Neural cell (in vitro differentiated cells): ENCODE measurements at regions not wholly inside any gene's neighbourhood (a gene's known extent, or its start where the extent isn't known, plus 50 kb on each side); places are given as distances from the start of the nearest gene placed in this dataset.

ENCODE experiments used
- H2AFZ ChIP-seq: fragments of 200-600, 300-800 bp; sonication (generic), shearing (Covaris generic); 2 replicates; pipeline ENCODE4 v1.6.0; 2014; ENCODE audit warnings: low read depth, mild to moderate bottlenecking, antibody characterized with exemption, low read length, moderate library complexity
- H3F3A ChIP-seq: fragments of 200-600 bp; shearing (Covaris generic); 2 replicates; pipeline ENCODE4 v1.6.1; 2016; ENCODE audit warnings: mild to moderate bottlenecking, moderate library complexity, mixed read lengths, antibody characterized with exemption, low read length; ENCODE audit not compliant: insufficient read depth, poor library complexity, severe bottlenecking
- H3K27ac ChIP-seq: fragments of 200-600, 300-800 bp; sonication (generic), shearing (Covaris generic); 2 replicates; pipeline ENCODE4 v1.5.1; 2014; ENCODE audit warnings: mild to moderate bottlenecking, low read length, moderate library complexity
- H3K27me3 ChIP-seq: fragments of 300-800, 200-600 bp; sonication (generic), shearing (Covaris generic); 2 replicates; pipeline ENCODE4 v1.6.0; 2014; ENCODE audit warnings: mild to moderate bottlenecking, low read depth, low read length, moderate library complexity; ENCODE audit not compliant: insufficient read depth
- H3K36me3 ChIP-seq: fragments of 300-800, 200-600 bp; sonication (generic), shearing (Covaris generic); 2 replicates; pipeline ENCODE4 v1.5.1; 2014; ENCODE audit warnings: mild to moderate bottlenecking, antibody characterized with exemption, low read length, moderate library complexity; ENCODE audit not compliant: insufficient read depth
- H3K4me2 ChIP-seq: fragments of 300-800, 200-600 bp; sonication (generic), shearing (Covaris generic); 2 replicates; pipeline ENCODE4 v1.6.0; 2014; ENCODE audit warnings: mild to moderate bottlenecking, low read length
- H3K4me3 ChIP-seq: fragments of 300-800, 200-600 bp; sonication (generic), shearing (Covaris generic); 2 replicates; pipeline ENCODE4 v1.5.1; 2014; ENCODE audit warnings: mild to moderate bottlenecking, low read length, moderate library complexity
- H3K79me2 ChIP-seq: fragments of 200-600 bp; shearing (Covaris generic); replicated peaks from 2 replicates; pipeline ENCODE4 v1.6.0; 2014; ENCODE audit warnings: mild to moderate bottlenecking, low read length, moderate library complexity; ENCODE audit not compliant: insufficient read depth
- H3K9ac ChIP-seq: fragments of 300-800, 200-600 bp; sonication (generic), shearing (Covaris generic); 2 replicates; pipeline ENCODE4 v1.6.1; 2016; ENCODE audit warnings: mild to moderate bottlenecking, low read length, mixed read lengths
- H3K9me2 ChIP-seq: fragments of 200-600 bp; shearing (Covaris generic); 2 replicates; pipeline ENCODE4 v1.6.1; 2016; ENCODE audit warnings: mild to moderate bottlenecking, low read length, mixed read lengths; ENCODE audit not compliant: insufficient read depth
- H3K9me3 ChIP-seq: fragments of 200-600, 300-800 bp; sonication (generic), shearing (Covaris generic); 2 replicates; pipeline ENCODE4 v1.6.1; 2016; ENCODE audit warnings: mild to moderate bottlenecking, mixed run types, low read length, moderate library complexity, mixed read lengths
- H4K20me1 ChIP-seq: fragments of 200-600 bp; shearing (Covaris generic); 2 replicates; pipeline ENCODE4 v1.6.1; 2016; ENCODE audit warnings: mild to moderate bottlenecking, mixed run types; ENCODE audit not compliant: insufficient read depth
- CTCF ChIP-seq: fragments of 450-650 bp; IDR thresholded peaks from 2 replicates; pipeline ENCODE4 v1.5.1; 2014; ENCODE audit warnings: antibody characterized with exemption, mild to moderate bottlenecking, moderate library complexity; ENCODE audit not compliant: poor library complexity, severe bottlenecking
- EP300 ChIP-seq: fragments of 450-650 bp; conservative IDR thresholded peaks from 2 replicates; pipeline ENCODE4 v1.6.1; 2014; ENCODE audit warnings: antibody characterized with exemption, mild to moderate bottlenecking, moderate library complexity; ENCODE audit not compliant: poor library complexity, severe bottlenecking
- EZH2 ChIP-seq: fragments of 200-600, 300-800 bp; shearing (Covaris generic), sonication (generic); IDR thresholded peaks from 2 replicates; pipeline ENCODE4 v1.6.1; 2014; ENCODE audit warnings: antibody characterized with exemption, low read length, borderline replicate concordance, mild to moderate bottlenecking; ENCODE audit not compliant: insufficient read depth, poor library complexity, severe bottlenecking
- MXI1 ChIP-seq: fragments of 450-650 bp; conservative IDR thresholded peaks from 2 replicates; pipeline ENCODE4 v1.6.1; 2014; ENCODE audit warnings: antibody characterized with exemption, mild to moderate bottlenecking; ENCODE audit not compliant: poor library complexity, severe bottlenecking
- POLR2AphosphoS5 ChIP-seq: IDR thresholded peaks from 2 replicates; pipeline ENCODE4 v1.6.1; 2012
- RAD21 ChIP-seq: fragments of 450-650 bp; conservative IDR thresholded peaks from 2 replicates; pipeline ENCODE4 v1.6.1; 2014; ENCODE audit warnings: antibody characterized with exemption, mild to moderate bottlenecking, moderate library complexity
- SMC3 ChIP-seq: fragments of 450-650 bp; conservative IDR thresholded peaks from 2 replicates; pipeline ENCODE4 v1.6.1; 2014; ENCODE audit warnings: antibody characterized with exemption, mild to moderate bottlenecking, moderate library complexity; ENCODE audit not compliant: poor library complexity
- TAF1 ChIP-seq: IDR thresholded peaks from 2 replicates; pipeline ENCODE4 v1.6.1; 2012; ENCODE audit warnings: low read depth
- TF ChIP-seq, protein P1 (sequence below): IDR thresholded peaks from 2 replicates; pipeline ENCODE4 v1.6.1; 2012; ENCODE audit warnings: borderline replicate concordance

- no peak overlapping the region for H3K27ac ChIP-seq
- no peak overlapping the region for H3K4me3 ChIP-seq
- H3K36me3 ChIP-seq = no peaks in the 10 kb centered on the region
- H2AFZ ChIP-seq = no peak overlapping the region
- TF ChIP-seq EZH2 = no peak
- TF ChIP-seq CTCF = no peak
- H3K4me2 ChIP-seq = no peak overlapping the region
- H3K27me3 ChIP-seq = no peaks in the 10 kb centered on the region
- H3K9me2 ChIP-seq = no peaks in the 10 kb centered on the region
- no peak overlapping the region for H3K9ac ChIP-seq
- H4K20me1 ChIP-seq = no peaks in the 10 kb centered on the region
- no peaks in the 10 kb centered on the region for H3K79me2 ChIP-seq
- H3K9me3 ChIP-seq = no peaks in the 10 kb centered on the region
- no peaks in the 10 kb centered on the region for H3F3A ChIP-seq
Measured at GRCh38 chr2:172256886-172257285, 154.2 kb upstream of the DLX2 start.

- Histone ChIP-seq H3F3A (no peaks in the 10 kb centered on the region), H2AFZ (no peak overlapping the region), H3K4me3 (no peak overlapping the region), H3K27me3 (no peaks in the 10 kb centered on the region), H3K36me3 (no peaks in the 10 kb centered on the region), H4K20me1 (no peaks in the 10 kb centered on the region), H3K27ac (no peak overlapping the region), H3K4me2 (no peak overlapping the region), H3K9me3 (no peaks in the 10 kb centered on the region), H3K79me2 (no peaks in the 10 kb centered on the region), H3K9ac (no peak overlapping the region), H3K9me2 (no peaks in the 10 kb centered on the region)
- no peak for TF ChIP-seq EP300
Measured at GRCh38 chr2:172259827-172260226, 157.1 kb upstream of the DLX2 start.

DNA sequence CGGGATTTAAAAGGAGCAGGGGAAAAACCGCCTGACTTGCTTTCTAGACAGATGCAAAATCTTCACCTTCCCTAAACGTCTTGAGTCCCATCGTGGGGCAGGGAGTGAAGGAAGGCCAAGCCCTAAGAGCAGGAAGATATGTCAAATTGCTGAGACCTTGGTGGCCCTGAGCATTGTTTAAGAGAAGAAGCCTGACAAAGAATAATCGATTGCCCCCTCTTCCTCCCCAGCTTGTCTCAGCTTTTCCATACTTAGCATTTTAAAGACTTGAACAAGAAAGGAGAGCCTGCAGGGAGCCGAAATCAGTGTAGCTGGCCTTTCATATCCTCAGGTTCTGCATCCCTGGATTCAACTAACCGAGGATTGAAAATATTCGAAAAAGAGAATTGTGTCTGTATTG lies 157.6 kb upstream of the DLX2 start:
- H3K9me3 ChIP-seq = no peaks in the 10 kb centered on the region
- H2AFZ ChIP-seq = no peak overlapping the region
- H4K20me1 ChIP-seq = no peaks in the 10 kb centered on the region
- H3K4me3 ChIP-seq = no peak overlapping the region
- no peak overlapping the region for H3K27ac ChIP-seq
- H3K79me2 ChIP-seq = no peaks in the 10 kb centered on the region
- H3K27me3 ChIP-seq = no peaks in the 10 kb centered on the region
- H3K9ac ChIP-seq = no peak overlapping the region
- TF ChIP-seq TAF1 (no peak), EP300 (no peak), POLR2AphosphoS5 (no peak), EZH2 (no peak), CTCF (no peak), RAD21 (no peak), MXI1 (no peak), SMC3 (no peak)
- TF ChIP-seq, protein P1, sequence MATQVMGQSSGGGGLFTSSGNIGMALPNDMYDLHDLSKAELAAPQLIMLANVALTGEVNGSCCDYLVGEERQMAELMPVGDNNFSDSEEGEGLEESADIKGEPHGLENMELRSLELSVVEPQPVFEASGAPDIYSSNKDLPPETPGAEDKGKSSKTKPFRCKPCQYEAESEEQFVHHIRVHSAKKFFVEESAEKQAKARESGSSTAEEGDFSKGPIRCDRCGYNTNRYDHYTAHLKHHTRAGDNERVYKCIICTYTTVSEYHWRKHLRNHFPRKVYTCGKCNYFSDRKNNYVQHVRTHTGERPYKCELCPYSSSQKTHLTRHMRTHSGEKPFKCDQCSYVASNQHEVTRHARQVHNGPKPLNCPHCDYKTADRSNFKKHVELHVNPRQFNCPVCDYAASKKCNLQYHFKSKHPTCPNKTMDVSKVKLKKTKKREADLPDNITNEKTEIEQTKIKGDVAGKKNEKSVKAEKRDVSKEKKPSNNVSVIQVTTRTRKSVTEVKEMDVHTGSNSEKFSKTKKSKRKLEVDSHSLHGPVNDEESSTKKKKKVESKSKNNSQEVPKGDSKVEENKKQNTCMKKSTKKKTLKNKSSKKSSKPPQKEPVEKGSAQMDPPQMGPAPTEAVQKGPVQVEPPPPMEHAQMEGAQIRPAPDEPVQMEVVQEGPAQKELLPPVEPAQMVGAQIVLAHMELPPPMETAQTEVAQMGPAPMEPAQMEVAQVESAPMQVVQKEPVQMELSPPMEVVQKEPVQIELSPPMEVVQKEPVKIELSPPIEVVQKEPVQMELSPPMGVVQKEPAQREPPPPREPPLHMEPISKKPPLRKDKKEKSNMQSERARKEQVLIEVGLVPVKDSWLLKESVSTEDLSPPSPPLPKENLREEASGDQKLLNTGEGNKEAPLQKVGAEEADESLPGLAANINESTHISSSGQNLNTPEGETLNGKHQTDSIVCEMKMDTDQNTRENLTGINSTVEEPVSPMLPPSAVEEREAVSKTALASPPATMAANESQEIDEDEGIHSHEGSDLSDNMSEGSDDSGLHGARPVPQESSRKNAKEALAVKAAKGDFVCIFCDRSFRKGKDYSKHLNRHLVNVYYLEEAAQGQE = no peak
- no peaks in the 10 kb centered on the region for H3K9me2 ChIP-seq
- no peaks in the 10 kb centered on the region for H3F3A ChIP-seq
- no peaks in the 10 kb centered on the region for H3K36me3 ChIP-seq
- no peak overlapping the region for H3K4me2 ChIP-seq
